ENCODE measurements at regions not wholly inside any gene's neighbourhood (a gene's known extent, or its start where the extent isn't known, plus 50 kb on each side); places are given as distances from the start of the nearest gene placed in this dataset.

DNA sequence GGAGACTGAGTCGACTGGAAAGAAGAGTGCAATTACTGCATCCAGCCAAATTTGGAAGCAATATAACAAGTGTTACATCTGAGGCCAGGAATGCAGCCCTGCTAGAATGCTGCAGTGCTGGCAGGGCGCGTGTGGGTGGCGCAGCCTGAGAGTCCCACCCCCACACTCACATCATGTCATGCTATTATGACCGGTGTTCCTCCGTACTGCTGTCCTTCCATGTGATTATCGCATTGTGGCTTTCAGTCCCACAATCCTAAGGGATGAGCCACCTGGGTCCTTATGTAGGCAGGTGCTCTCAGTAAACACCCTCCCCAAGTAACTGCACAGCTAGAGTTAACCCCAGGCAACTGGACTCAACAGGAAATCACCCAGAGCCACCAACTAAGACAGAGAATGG lies 122.6 kb upstream of the CPEB2 start:
- TF ChIP-seq, protein P1, sequence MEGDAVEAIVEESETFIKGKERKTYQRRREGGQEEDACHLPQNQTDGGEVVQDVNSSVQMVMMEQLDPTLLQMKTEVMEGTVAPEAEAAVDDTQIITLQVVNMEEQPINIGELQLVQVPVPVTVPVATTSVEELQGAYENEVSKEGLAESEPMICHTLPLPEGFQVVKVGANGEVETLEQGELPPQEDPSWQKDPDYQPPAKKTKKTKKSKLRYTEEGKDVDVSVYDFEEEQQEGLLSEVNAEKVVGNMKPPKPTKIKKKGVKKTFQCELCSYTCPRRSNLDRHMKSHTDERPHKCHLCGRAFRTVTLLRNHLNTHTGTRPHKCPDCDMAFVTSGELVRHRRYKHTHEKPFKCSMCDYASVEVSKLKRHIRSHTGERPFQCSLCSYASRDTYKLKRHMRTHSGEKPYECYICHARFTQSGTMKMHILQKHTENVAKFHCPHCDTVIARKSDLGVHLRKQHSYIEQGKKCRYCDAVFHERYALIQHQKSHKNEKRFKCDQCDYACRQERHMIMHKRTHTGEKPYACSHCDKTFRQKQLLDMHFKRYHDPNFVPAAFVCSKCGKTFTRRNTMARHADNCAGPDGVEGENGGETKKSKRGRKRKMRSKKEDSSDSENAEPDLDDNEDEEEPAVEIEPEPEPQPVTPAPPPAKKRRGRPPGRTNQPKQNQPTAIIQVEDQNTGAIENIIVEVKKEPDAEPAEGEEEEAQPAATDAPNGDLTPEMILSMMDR (IDR thresholded peaks at IDR 0.05): no peak
- TF ChIP-seq POLR2A (IDR thresholded peaks at IDR 0.05): no peak

All from adrenal gland (tissue), 5 donors.